Endothelial cell of umbilical vein (primary cell): ENCODE measurements at regions not wholly inside any gene's neighbourhood (a gene's known extent, or its start where the extent isn't known, plus 50 kb on each side); places are given as distances from the start of the nearest gene placed in this dataset.

Source experiments
- BruUV-seq: library from RNA; stranded (reverse); fragments of 400-500 nt; replicated peaks from 2 replicates; lab custom pipeline; 2021; lab: Mats Ljungman, UMichigan
- CTCF ChIA-PET: fragments of 300-600, 350-600 bp; sonication (Branson Sonifier 250); formaldehyde crosslinking; loops from one replicate; lab custom pipeline; 2021; ENCODE audit warnings: antibody characterized with exemption, inconsistent platforms; lab: Charles Lee
- POLR2A ChIA-PET: fragments of 300-600, 350-600 bp; sonication (Branson Sonifier 250); formaldehyde crosslinking; loops from one replicate; lab custom pipeline; 2021; ENCODE audit warnings: antibody characterized with exemption, inconsistent platforms; lab: Charles Lee
- DNase-seq: peaks from one replicate; pipeline ENCODE4 v3.0.0-alpha.2; 2011; ENCODE audit warnings: low read depth, low spot score
- FAIRE-seq: peaks from 2 replicates; lab custom pipeline; 2011; peaks lifted over from hg19 to GRCh38; lab: Jason Lieb, UNC
- H2AFZ ChIP-seq: 2 replicates; pipeline ENCODE4 v1.6.0; 2012; ENCODE audit warnings: low read depth, low read length, control low read depth, inconsistent platforms
- H3K27ac ChIP-seq: 2 replicates; pipeline ENCODE4 v1.5.1; 2011; ENCODE audit warnings: low read depth, mild to moderate bottlenecking, control low read depth, low read length, moderate library complexity; ENCODE audit not compliant: insufficient read depth
- H3K27me3 ChIP-seq, 2 experiments: 2 replicates each; pipeline versions ENCODE4 v1.6.0 to v1.6.1; 2011; ENCODE audit warnings: low read length in 2 of 2, mixed read lengths in 1 of 2; ENCODE audit not compliant: control insufficient read depth in 2 of 2, insufficient read depth in 2 of 2
- H3K36me3 ChIP-seq, 2 experiments: 2 replicates in 1 of 2; 3 replicates in 1 of 2; pipeline ENCODE4 v1.5.1; 2011; ENCODE audit warnings: low read length in 2 of 2, mild to moderate bottlenecking in 1 of 2, moderate library complexity in 1 of 2; ENCODE audit not compliant: control insufficient read depth in 2 of 2, insufficient read depth in 2 of 2; ENCODE audit errors: extremely low read depth in 1 of 2
- H3K4me1 ChIP-seq: 3 replicates; pipeline ENCODE4 v1.5.1; 2011; ENCODE audit warnings: mild to moderate bottlenecking, low read length; ENCODE audit not compliant: control insufficient read depth, insufficient read depth; ENCODE audit errors: extremely low read depth
- H3K4me2 ChIP-seq: 2 replicates; pipeline ENCODE4 v1.6.1; 2011; ENCODE audit warnings: low read length, control low read depth, mixed read lengths; ENCODE audit not compliant: insufficient read depth
- H3K4me3 ChIP-seq, 3 experiments: fragments of 200-600 bp in 1 of 3; sonication (generic), shearing (Covaris generic) in 1 of 3; replicated peaks in 1 of 3; 2 replicates each; pipeline ENCODE4 v1.5.1; 2011 to 2016; ENCODE audit warnings: control low read depth in 3 of 3, low read length in 3 of 3, mild to moderate bottlenecking in 2 of 3, inconsistent platforms in 1 of 3, low read depth in 1 of 3, moderate library complexity in 1 of 3; ENCODE audit not compliant: insufficient read depth in 1 of 3
- H3K79me2 ChIP-seq: 2 replicates; pipeline ENCODE4 v1.6.0; 2012; ENCODE audit warnings: low read length, inconsistent platforms; ENCODE audit not compliant: control insufficient read depth, insufficient read depth
- H3K9ac ChIP-seq: replicated peaks from 2 replicates; pipeline ENCODE3; 2011; ENCODE audit warnings: low read length, control low read depth; ENCODE audit not compliant: insufficient read depth; ENCODE audit errors: extremely low read depth
- H3K9me1 ChIP-seq: replicated peaks from 3 replicates; pipeline ENCODE4 v1.6.0; 2011; ENCODE audit warnings: mild to moderate bottlenecking, low read length; ENCODE audit not compliant: control insufficient read depth, insufficient read depth; ENCODE audit errors: extremely low read depth
- H3K9me3 ChIP-seq: replicated peaks from 2 replicates; pipeline ENCODE4 v1.5.1; 2012; ENCODE audit warnings: low read length, inconsistent platforms; ENCODE audit not compliant: control insufficient read depth, insufficient read depth
- H4K20me1 ChIP-seq: replicated peaks from 2 replicates; pipeline ENCODE3; 2011; ENCODE audit warnings: mild to moderate bottlenecking, low read length; ENCODE audit not compliant: control insufficient read depth, insufficient read depth; ENCODE audit errors: extremely low read depth
- CTCF ChIP-seq, 2 donors: IDR thresholded peaks; 1 replicate in 1 of 2; 2 replicates in 1 of 2; pipeline ENCODE4 v1.5.1; 2011; ENCODE audit warnings: low read length in 2 of 2, mild to moderate bottlenecking in 2 of 2, moderate library complexity in 2 of 2, control low read depth in 1 of 2, inconsistent platforms in 1 of 2, low read depth in 1 of 2; ENCODE audit not compliant: insufficient read depth in 1 of 2; ENCODE audit errors: extremely low read depth in 1 of 2
- EZH2 ChIP-seq: IDR thresholded peaks from 2 replicates; pipeline ENCODE4 v1.6.1; 2012; ENCODE audit warnings: borderline replicate concordance, low read depth, mild to moderate bottlenecking, moderate library complexity, low read length, inconsistent platforms; ENCODE audit not compliant: severe bottlenecking
- FOS ChIP-seq: IDR thresholded peaks from 2 replicates; pipeline ENCODE4 v1.6.1; 2011; ENCODE audit warnings: mild to moderate bottlenecking, low read length, moderate library complexity, borderline replicate concordance; ENCODE audit not compliant: insufficient read depth
- GATA2 ChIP-seq: IDR thresholded peaks from 2 replicates; pipeline ENCODE4 v1.7.0; 2011; ENCODE audit warnings: low read depth, mild to moderate bottlenecking, moderate library complexity, mixed read lengths, low read length; ENCODE audit not compliant: insufficient read length, insufficient read depth
- JUN ChIP-seq: IDR thresholded peaks from 2 replicates; pipeline ENCODE4 v1.6.1; 2011; ENCODE audit warnings: borderline replicate concordance, low read depth; ENCODE audit not compliant: insufficient read length, insufficient read depth
- MAX ChIP-seq: IDR thresholded peaks from 2 replicates; pipeline ENCODE4 v1.6.1; 2011; ENCODE audit not compliant: insufficient read depth, insufficient read length
- MYC ChIP-seq: IDR thresholded peaks from one replicate; pipeline ENCODE4 v1.6.1; 2011; ENCODE audit warnings: mild to moderate bottlenecking, low read depth, low read length
- POLR2A ChIP-seq: IDR thresholded peaks from 2 replicates; pipeline ENCODE4 v1.6.1; 2012; ENCODE audit warnings: low read depth, mild to moderate bottlenecking, control low read depth, low read length
- POLR2AphosphoS5 ChIP-seq: IDR thresholded peaks from 2 replicates; pipeline ENCODE4 v1.6.1; 2012; ENCODE audit warnings: low read depth, mild to moderate bottlenecking, control low read depth, low read length, moderate library complexity; ENCODE audit not compliant: insufficient read depth
- dilution Hi-C: fragments of 300-500 bp; cut with MboI; formaldehyde crosslinking; loops from one replicate; pipeline ENCODE4 v1.15.0; 2019; ENCODE audit warnings: low sequenced_read_pairs; ENCODE audit not compliant: extremely low pct_ligation_motif_present
- intact Hi-C: fragments of 100-400 bp; cut with micrococcal nuclease; formaldehyde crosslinking; loops from one replicate; pipeline ENCODE4 v1.10.0; 2022

GRCh38 chr10:130707389-130707979 is 571.3 kb downstream of the GLRX3 start:
- Histone ChIP-seq H3K4me1 (no peaks in the 10 kb centered on the region), H3K36me3 (no peaks in the 10 kb centered on the region), H3K4me3 (no peak overlapping the region), H3K79me2 (no peaks in the 10 kb centered on the region), H2AFZ (no peak overlapping the region), H4K20me1 (no peaks in the 10 kb centered on the region), H3K9ac (no peak overlapping the region), H3K27me3 (no peaks in the 10 kb centered on the region), H3K9me3 (peaks cover 2% of the 10 kb centered on the region), H3K4me2 (no peak overlapping the region), H3K27ac (no peak overlapping the region), H3K9me1 (no peaks in the 10 kb centered on the region)
- CTCF ChIA-PET: no interaction called here
- no TSS peak for BruUV-seq
- intact Hi-C loops: no loop called here
- POLR2A ChIA-PET: no interaction called here
- dilution Hi-C loops: no loop called here
- FAIRE-seq (no peak), DNase-seq (no peak)
- TF ChIP-seq MYC (no peak), POLR2AphosphoS5 (no peak), CTCF (IDR thresholded peaks at IDR 0.05; ENCODE audit: extremely low read depth in 1 of 2, insufficient read depth in 1 of 2, low read depth in 1 of 2, low read length in 2 of 2) (no peak), EZH2 (no peak), POLR2A (no peak), FOS (no peak), JUN (no peak), GATA2 (no peak), MAX (no peak)
